HG03103 (cell line): ENCODE measurements at regions not wholly inside any gene's neighbourhood (a gene's known extent, or its start where the extent isn't known, plus 50 kb on each side); places are given as distances from the start of the nearest gene placed in this dataset.
A peak's percentile ranks its signal among the peaks of the same experiment; 100 is the strongest.
"Not testable (repeated sequence)": the region's sequence is repeated elsewhere in the genome, so short reads cannot be mapped to it uniquely, and the experiment has no call there.

Experiments
- ATAC-seq: cut with Tn5 transposase; IDR thresholded peaks from one replicate; pipeline ENCODE4 v1.9.1; 2021; ENCODE audit warnings: low read depth; ENCODE audit not compliant: unreplicated experiment

GRCh38 chr4:31148990-31149389 lies 428.8 kb downstream of the PCDH7 start:
- ATAC-seq, result no peak

DNA sequence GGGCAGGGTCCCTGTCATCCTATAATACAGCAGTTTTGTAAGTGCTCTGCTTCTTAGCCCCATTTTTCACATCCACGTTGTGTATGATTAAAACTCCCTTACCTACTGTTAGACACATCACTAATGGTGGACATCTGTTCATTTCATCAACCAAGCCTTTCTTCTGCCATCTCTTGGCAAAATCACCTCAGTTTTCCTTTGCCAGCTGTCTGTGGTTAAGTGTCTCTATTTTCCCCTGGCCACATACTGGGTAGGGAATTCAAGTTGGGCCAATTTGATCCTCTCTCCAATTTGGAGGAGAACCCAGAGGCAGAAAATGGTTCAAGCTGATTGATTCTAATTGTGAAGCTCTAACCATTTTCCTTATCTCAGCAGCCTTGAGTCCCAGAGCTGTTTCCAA lies 436.1 kb downstream of the PCDH7 start:
- ATAC-seq, result no peak

DNA sequence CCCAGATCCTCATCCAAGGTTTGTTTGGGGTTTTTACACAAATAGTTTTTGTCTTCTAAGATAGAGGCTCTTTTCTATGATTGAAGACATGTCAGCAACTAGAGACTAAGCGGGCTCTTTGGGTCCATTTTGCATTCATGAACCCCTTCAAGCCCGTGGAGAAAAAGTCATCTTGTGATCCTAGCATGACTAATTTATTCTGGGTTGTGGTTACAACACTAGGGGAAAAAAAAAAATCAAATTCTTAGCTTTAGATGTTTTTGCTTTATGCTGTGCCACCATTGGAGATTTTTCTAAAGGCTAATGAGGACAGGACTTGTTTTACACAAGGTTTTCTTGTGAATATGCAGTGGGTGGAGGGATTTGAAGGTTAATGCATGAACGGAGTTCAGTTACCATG lies 440.0 kb downstream of the PCDH7 start:
- ATAC-seq, result no peak

GRCh38 chr4:31169846-31170245 lies 449.7 kb downstream of the PCDH7 start:
- ATAC-seq, result no peak

GRCh38 chr4:31171362-31171761 lies 451.2 kb downstream of the PCDH7 start:
- ATAC-seq, result no peak

DNA sequence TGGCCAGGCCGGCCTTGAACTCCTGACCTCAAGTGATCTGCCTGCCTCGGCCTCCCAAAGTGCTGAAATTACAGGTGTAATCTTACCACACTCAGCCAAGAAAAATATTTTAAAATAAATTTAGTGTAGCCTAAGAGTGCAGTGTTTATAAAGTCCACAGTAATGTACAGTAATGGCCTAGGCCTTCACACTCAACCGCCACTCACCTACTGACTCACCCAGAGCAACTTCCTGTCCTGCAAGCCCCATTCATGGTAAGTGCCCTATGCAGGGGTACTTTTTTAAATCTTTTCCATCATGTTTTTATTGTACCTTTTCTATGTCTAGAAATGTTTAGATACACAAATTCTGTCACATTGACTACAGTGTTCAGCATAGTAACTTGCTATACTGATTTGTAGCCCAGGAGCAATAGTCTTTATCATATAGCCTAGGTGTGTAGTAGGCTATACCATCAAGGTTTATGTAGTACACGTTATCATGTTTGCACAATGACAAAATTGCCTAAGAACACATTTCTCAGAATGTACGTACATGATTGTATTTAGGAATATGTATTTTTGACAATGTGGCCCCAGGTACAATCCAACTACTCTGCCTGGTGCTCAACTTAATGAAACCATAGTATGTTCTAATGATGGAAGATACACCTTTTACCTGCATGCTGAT lies 455.2 kb downstream of the PCDH7 start:
- ATAC-seq, result no peak

DNA sequence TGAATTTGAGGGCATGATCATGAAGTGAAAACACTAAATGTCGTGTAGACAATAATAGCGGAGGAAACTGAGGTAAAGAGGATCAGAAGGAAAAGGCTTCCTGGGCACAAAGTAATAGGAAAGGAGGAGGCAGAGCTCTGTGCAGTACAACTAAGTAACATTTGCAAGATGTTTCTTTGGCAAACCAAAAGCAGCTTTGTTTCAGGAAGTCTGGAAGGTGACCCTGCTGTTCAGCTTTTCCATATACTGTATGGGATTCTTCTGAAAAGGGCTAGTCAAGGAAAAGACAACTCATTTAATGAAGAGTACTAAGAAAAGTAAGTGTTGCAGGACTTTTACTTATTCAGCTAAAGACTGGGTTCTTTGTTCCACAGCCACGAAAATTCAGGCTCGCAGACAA lies 463.1 kb downstream of the PCDH7 start:
- no peak for ATAC-seq

- no peak for ATAC-seq
Measured at GRCh38 chr4:31185014-31185585, 464.9 kb downstream of the PCDH7 start.

GRCh38 chr4:31187979-31188378 lies 467.8 kb downstream of the PCDH7 start:
- no peak for ATAC-seq

DNA sequence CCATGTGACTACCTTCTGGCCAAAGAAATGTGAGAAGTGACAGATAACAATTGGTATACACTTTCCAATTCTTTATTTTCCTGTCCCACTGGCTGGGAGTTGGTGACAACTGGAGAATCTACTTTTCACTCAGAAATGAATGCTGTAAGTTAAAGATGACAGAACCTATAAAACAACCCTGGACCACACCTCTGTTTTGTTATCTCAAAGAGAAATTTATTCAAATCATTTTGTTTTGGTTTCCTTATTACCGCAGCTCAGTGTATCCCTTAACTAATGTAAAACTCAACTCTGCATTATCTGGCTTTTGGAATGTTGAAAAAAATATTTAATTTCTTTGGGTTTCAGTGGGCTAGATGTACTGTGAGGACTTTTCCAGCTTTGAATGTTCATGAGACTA lies 469.8 kb downstream of the PCDH7 start:
- no peak for ATAC-seq

DNA sequence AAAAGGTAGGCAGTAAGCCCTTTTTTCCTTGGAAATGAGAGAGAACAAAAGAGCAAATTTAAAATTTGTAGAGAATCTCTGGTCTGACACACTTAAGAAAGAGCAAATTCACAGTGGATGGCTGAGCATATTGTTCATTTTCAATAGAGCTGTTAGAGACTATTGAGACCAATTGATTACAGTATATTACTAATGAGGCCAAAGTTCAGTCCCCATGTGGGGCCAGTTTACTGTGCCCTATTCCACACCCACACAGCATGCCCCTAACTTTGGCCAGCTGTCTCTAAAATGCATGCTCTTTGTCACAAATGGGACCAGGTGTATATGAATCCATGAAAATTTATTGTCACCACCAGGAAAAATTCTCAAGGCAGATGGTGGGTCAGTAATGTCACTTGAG lies 470.5 kb downstream of the PCDH7 start:
- no peak for ATAC-seq

DNA sequence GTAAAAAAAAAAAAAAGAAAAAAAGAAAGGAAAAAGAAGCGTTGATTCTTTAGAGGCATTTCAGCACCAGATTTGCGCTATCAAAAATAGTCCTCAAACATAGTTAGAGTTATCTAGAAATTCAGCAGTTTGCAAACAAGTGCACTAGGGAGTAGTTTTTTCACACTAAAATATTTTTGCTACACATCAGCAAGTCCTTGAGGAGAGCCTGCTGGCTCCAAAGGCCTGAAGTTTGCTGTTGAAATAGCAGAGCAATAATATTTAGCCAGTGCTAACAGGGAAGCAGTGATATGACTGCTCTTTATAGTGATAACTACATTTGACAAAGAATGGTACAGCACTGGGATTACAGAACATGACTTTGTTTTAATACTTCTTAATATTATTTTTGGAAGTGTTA lies 472.2 kb downstream of the PCDH7 start:
- no peak for ATAC-seq

DNA sequence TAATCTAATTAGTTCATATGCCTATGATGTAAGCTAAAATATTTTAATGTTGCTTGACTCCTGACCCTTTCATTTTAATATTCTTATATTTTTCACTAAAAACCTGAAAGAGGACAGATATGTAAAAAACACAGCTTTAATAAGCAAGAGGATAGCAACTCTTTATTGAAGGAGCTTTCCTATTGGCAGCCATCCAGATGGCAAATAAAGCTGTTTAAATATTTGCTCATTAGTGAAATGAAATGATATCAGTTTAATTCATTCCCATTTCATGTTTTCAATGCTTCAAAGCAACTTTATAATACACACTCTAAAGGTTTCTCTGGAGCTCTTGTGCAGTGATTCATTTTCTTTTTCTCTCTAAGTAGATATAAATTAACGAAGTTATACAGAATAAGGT lies 473.4 kb downstream of the PCDH7 start:
- no peak for ATAC-seq

DNA sequence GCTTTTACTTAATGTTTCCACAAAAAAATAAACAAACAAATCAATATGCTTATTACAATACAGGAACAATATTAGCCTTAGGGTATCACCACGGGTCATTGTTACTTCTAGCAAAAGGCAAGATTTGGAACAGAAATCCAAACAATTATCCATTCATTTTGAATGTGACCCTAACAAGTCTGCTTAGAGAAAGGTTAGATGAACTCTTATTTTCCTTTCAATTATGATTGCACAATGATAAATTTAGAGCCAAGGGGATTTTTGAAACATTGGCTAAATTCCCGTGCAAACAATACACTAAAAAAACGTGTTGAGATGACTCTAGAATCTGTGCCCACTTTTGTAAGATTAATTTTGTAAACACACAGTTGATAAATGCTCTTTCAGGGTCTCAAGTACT lies 474.7 kb downstream of the PCDH7 start:
- ATAC-seq, result no peak

DNA sequence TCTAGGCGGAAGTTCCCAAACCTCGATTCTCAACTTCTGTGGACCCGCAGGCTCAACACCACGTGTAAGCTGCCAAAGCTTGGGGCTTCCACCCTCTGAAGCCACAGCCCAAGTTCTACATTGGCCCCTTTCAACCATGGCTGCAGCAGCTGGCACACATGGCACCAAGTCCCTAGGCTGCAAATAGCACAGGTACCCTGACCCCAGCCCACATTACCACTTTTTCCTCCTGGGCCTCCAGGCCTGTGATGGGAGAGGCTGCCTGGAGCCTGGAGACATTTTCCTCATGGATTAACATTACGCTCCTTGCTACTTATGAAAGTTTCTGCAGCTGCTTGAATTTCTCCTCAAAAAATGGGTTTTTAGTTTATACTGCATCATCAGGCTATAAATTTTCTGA lies 479.5 kb downstream of the PCDH7 start:
- ATAC-seq, result no peak

DNA sequence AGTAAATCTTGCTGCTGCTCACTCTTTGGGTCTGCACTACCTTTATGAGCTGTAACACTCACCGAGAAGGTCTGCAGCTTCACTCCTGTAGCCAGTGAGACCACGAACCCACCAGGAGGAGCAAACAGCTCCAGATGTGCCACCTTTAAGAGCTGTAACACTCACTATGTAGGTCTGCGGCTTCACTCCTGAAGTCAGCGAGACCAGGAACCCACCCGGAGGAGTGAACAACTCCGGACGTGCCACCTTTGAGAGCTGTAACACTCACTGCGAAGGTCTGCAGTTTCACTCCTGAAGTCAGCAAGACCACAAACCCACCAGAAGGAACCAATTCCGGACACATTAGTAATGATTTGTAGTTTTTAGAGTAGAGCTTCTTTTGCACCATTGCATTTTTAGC lies 481.9 kb downstream of the PCDH7 start:
- ATAC-seq, result not testable (repeated sequence)

DNA sequence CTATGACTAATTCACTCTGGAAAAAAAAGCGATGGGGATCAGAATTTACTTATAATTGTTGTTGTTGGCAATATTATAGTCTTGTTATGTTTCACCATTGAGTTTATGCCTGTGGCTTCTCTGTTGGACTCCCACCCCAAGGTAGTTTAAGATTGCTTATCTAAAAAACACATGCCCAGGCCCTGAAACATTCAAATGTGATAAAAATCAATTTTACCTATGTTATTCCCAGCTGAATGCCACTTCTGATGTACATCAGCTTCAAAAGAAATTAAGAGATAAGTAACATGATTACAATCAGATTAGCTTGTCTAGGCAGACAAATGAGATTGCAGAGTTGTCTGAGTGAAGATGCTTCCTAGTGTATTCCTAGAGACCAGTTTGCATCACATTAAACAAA lies 484.7 kb downstream of the PCDH7 start:
- no peak for ATAC-seq

DNA sequence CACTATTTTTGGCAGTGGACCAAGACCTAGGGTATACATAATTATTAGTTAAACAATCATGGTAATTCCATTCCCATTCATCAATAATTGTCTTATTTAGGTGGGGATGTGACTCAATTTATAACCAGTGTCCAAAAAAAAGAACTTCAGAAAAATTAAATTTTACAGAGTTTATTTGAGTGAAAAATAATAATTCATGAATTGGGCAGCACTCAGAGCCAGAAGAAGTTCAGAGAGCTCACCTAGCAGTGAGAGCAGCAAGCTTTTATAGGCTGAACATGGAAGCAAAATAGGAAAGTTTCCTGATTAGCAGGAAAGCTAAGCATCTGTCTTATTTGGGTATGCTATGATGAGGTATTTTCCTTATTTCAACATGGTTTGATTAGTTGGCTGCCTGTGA lies 500.8 kb downstream of the PCDH7 start:
- ATAC-seq, result no peak

DNA sequence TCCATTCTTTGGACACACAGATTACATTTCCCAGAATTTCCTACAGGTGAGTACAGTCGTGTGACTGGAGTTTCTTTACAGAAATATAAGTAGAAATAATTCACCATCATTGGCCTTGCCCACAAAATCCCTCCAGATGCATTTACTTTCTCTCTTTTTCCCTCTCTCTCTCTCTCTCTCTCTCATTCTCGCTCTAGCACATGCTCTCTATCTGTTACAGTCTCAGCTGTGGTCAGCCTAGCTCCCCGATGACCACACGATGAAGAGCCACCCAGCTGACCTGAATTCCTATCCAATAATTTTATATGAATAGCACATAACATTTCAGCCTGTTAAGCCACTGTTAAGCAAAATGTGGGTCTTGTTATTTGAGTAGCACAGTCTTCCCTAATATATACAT lies 507.9 kb downstream of the PCDH7 start:
- no peak for ATAC-seq

DNA sequence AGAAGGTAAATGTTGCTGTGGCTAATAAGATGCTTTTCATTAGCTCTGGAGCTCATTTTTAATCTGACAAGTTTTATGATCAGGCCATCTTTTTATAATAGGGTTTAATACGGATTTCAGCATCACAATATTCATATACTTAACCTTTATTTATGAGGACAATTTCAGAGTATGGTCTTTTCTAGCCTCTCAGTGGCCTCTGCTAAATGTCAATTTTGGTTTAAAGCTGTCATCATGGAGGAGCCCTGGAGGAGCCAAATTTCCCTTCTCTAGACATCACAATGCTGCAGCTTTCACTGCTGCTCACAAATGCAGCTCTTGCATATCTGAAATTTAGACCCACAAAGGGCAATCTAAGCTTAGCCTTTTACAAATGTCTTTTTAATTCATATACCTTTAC lies 510.4 kb downstream of the PCDH7 start:
- ATAC-seq, result no peak

GRCh38 chr4:31234494-31234893 lies 514.3 kb downstream of the PCDH7 start:
- ATAC-seq, result peak; percentile 50

DNA sequence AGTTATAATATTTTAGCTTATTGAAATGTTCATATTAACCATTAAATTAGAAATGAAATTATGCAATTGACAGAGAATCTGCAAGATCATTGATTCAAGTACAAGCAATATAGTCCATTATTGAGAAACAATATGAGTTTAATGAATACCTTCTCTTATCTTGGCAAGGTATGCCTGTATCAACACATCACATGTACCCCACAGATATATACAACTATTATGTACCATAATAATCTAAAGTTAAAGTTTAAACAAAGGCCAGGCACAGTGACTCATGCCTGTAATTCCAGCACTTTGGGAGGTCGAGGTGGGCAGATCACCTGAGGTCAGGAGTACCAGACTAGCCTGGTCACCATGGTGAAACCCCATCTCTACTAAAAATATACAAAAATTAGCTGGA lies 514.7 kb downstream of the PCDH7 start:
- ATAC-seq, result no peak
